ENCODE measurements at regions not wholly inside any gene's neighbourhood (a gene's known extent, or its start where the extent isn't known, plus 50 kb on each side); places are given as distances from the start of the nearest gene placed in this dataset.

- Histone ChIP-seq H3K27me3 (no peaks in the 10 kb centered on the region), H3K4me3 (no peak overlapping the region), H3K4me1 (no peaks in the 10 kb centered on the region), H3K36me3 (no peaks in the 10 kb centered on the region), H3K9me3 (no peaks in the 10 kb centered on the region), H3K27ac (no peak overlapping the region)
- no peak for DNase-seq
- intact Hi-C loops (cut with DNase I; ENCODE audit: low total_unique reads) (no loop called here), in situ Hi-C loops (cut with MboI; ENCODE audit: low sequenced_read_pairs in 4 of 4) (no loop called here)
- TF ChIP-seq, protein P1, sequence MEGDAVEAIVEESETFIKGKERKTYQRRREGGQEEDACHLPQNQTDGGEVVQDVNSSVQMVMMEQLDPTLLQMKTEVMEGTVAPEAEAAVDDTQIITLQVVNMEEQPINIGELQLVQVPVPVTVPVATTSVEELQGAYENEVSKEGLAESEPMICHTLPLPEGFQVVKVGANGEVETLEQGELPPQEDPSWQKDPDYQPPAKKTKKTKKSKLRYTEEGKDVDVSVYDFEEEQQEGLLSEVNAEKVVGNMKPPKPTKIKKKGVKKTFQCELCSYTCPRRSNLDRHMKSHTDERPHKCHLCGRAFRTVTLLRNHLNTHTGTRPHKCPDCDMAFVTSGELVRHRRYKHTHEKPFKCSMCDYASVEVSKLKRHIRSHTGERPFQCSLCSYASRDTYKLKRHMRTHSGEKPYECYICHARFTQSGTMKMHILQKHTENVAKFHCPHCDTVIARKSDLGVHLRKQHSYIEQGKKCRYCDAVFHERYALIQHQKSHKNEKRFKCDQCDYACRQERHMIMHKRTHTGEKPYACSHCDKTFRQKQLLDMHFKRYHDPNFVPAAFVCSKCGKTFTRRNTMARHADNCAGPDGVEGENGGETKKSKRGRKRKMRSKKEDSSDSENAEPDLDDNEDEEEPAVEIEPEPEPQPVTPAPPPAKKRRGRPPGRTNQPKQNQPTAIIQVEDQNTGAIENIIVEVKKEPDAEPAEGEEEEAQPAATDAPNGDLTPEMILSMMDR (IDR thresholded peaks at IDR 0.05 in 4 of 5, conservative IDR thresholded peaks at IDR 0.05 in 1 of 5), result no peak
- no peak for TF ChIP-seq POLR2A (IDR thresholded peaks at IDR 0.05)
- ATAC-seq, result no peak
Observed at GRCh38 chr9:103707181-103707580, 386.9 kb upstream of the SMC2 start.

DNA sequence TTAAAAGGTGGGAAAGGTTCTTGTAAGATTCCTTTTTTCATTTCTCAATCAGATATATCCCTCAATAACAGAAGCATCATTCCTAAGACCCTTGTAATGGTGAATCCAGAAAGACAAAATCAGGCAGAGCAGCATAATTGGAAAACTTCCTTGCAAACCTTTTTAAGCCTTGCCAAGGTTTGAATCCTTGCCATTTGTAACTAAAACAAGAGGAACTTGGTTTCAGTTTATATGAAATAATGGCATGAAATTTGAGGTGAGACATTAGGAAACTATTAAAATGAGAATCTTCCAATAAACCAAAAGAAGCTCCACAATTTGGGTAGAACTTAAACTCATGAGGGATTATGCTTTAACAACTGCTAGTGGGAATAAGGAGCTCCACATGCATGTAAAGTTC, 384.7 kb upstream of the SMC2 start:
- TF ChIP-seq, protein P1 (IDR thresholded peaks at IDR 0.05 in 4 of 5, conservative IDR thresholded peaks at IDR 0.05 in 1 of 5), result no peak
- no peak for TF ChIP-seq POLR2A (IDR thresholded peaks at IDR 0.05)
- in situ Hi-C loops (cut with MboI; ENCODE audit: low sequenced_read_pairs in 4 of 4), result no loop called here
- H3K27me3 ChIP-seq, result no peaks in the 10 kb centered on the region
- DNase-seq, result no peak
- no peaks in the 10 kb centered on the region for H3K36me3 ChIP-seq
- ATAC-seq, result no peak
- no peaks in the 10 kb centered on the region for H3K4me1 ChIP-seq
- H3K27ac ChIP-seq, result no peak overlapping the region
- H3K9me3 ChIP-seq, result no peaks in the 10 kb centered on the region
- intact Hi-C loops (cut with DNase I; ENCODE audit: low total_unique reads), result no loop called here
- H3K4me3 ChIP-seq, result no peak overlapping the region

DNA sequence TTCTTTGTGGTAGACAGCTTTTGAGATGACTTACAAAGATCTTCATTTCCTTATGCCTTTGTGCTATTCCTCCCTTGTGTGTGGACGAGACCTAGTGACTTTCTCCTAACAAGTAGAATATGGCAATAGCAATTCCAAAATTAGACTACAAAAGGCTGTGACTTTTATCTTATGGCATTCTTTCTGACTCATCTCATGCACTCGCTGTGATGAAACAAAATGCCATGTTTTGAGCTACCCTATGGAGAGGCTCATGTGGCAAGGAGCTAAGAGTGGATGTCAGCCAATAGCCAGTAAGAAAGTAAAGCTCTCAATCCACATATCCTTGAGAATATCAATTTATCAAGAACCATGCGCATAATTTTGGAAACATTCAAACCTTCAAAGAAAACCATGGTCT, 380.5 kb upstream of the SMC2 start:
- in situ Hi-C loops (cut with MboI; ENCODE audit: low sequenced_read_pairs in 4 of 4), result no loop called here
- TF ChIP-seq, protein P1 (IDR thresholded peaks at IDR 0.05 in 4 of 5, conservative IDR thresholded peaks at IDR 0.05 in 1 of 5), result no peak
- no peak for TF ChIP-seq POLR2A (IDR thresholded peaks at IDR 0.05)

GRCh38 chr9:103714992-103715391, 379.1 kb upstream of the SMC2 start:
- TF ChIP-seq, protein P1 (IDR thresholded peaks at IDR 0.05 in 4 of 5, conservative IDR thresholded peaks at IDR 0.05 in 1 of 5), result no peak
- TF ChIP-seq POLR2A (IDR thresholded peaks at IDR 0.05), result no peak
- Histone ChIP-seq H3K4me1 (no peaks in the 10 kb centered on the region), H3K27me3 (no peaks in the 10 kb centered on the region), H3K4me3 (no peak overlapping the region), H3K9me3 (no peaks in the 10 kb centered on the region), H3K27ac (no peak overlapping the region), H3K36me3 (no peaks in the 10 kb centered on the region)
- no peak for ATAC-seq
- intact Hi-C loops (cut with DNase I; ENCODE audit: low total_unique reads), result no loop called here
- in situ Hi-C loops (cut with MboI; ENCODE audit: low sequenced_read_pairs in 4 of 4), result no loop called here
- no peak for DNase-seq

More for the DNA sequence above, 380.5 kb upstream of the SMC2 start:
- H3K4me1 ChIP-seq, result no peaks in the 10 kb centered on the region
- H3K27ac ChIP-seq, result no peak overlapping the region
- no peak for ATAC-seq
- no peaks in the 10 kb centered on the region for H3K9me3 ChIP-seq
- no peaks in the 10 kb centered on the region for H3K27me3 ChIP-seq
- DNase-seq, result no peak
- intact Hi-C loops (cut with DNase I; ENCODE audit: low total_unique reads), result no loop called here
- no peak overlapping the region for H3K4me3 ChIP-seq
- no peaks in the 10 kb centered on the region for H3K36me3 ChIP-seq

GRCh38 chr9:103721056-103721455, 373.1 kb upstream of the SMC2 start:
- ATAC-seq (no peak), DNase-seq (no peak)
- no peaks in the 10 kb centered on the region for H3K4me1 ChIP-seq
- H3K27ac ChIP-seq, result no peak overlapping the region
- H3K4me3 ChIP-seq, result no peak overlapping the region
- H3K36me3 ChIP-seq, result no peaks in the 10 kb centered on the region
- no peaks in the 10 kb centered on the region for H3K9me3 ChIP-seq
- intact Hi-C loops (cut with DNase I; ENCODE audit: low total_unique reads), result no loop called here
- TF ChIP-seq, protein P1 (IDR thresholded peaks at IDR 0.05 in 4 of 5, conservative IDR thresholded peaks at IDR 0.05 in 1 of 5), result no peak
- no peak for TF ChIP-seq POLR2A (IDR thresholded peaks at IDR 0.05)
- no peaks in the 10 kb centered on the region for H3K27me3 ChIP-seq
- in situ Hi-C loops (cut with MboI; ENCODE audit: low sequenced_read_pairs in 4 of 4), result no loop called here
